H9 (cell line): ENCODE measurements at regions not wholly inside any gene's neighbourhood (a gene's known extent, or its start where the extent isn't known, plus 50 kb on each side); places are given as distances from the start of the nearest gene placed in this dataset.

Experiments
- DNase-seq: peaks from one replicate; pipeline ENCODE4 v3.0.0-alpha.2; 2017
- H2AFZ ChIP-seq: one replicate; pipeline ENCODE4 v1.6.1; 2013; ENCODE audit warnings: mild to moderate bottlenecking, low read length, control low read depth, moderate library complexity
- H2AK5ac ChIP-seq: 2 replicates; pipeline ENCODE4 v1.6.1; 2013; ENCODE audit warnings: low read length, control low read depth, mixed read lengths; ENCODE audit not compliant: insufficient read length
- H2BK120ac ChIP-seq: one replicate; pipeline ENCODE4 v1.6.1; 2013; ENCODE audit warnings: low read depth, mild to moderate bottlenecking, low read length, control low read depth, inconsistent platforms; ENCODE audit not compliant: poor library complexity, severe bottlenecking
- H2BK12ac ChIP-seq: 2 replicates; pipeline ENCODE4 v1.6.1; 2013; ENCODE audit warnings: low read length, control low read depth, mixed read lengths, low read depth; ENCODE audit not compliant: insufficient read length
- H2BK15ac ChIP-seq: 2 replicates; pipeline ENCODE4 v1.6.1; 2013; ENCODE audit warnings: low read depth, low read length, control low read depth
- H2BK20ac ChIP-seq: one replicate; pipeline ENCODE4 v1.6.1; 2013; ENCODE audit warnings: low read depth, mild to moderate bottlenecking, low read length, control low read depth, inconsistent platforms; ENCODE audit not compliant: poor library complexity, severe bottlenecking
- H2BK5ac ChIP-seq: 2 replicates; pipeline ENCODE4 v1.6.1; 2013; ENCODE audit warnings: low read length, control low read depth, mixed read lengths; ENCODE audit not compliant: insufficient read length
- H3K14ac ChIP-seq: 2 replicates; pipeline ENCODE4 v1.6.1; 2013; ENCODE audit warnings: low read length, control low read depth; ENCODE audit not compliant: insufficient read depth
- H3K18ac ChIP-seq: 2 replicates; pipeline ENCODE4 v1.6.1; 2013; ENCODE audit warnings: low read depth, mild to moderate bottlenecking, mixed read lengths, low read length, control low read depth; ENCODE audit not compliant: insufficient read length
- H3K23ac ChIP-seq: 2 replicates; pipeline ENCODE4 v1.6.1; 2013; ENCODE audit warnings: low read length, control low read depth, mixed read lengths, low read depth; ENCODE audit not compliant: insufficient read length
- H3K23me2 ChIP-seq: 2 replicates; pipeline ENCODE4 v1.6.1; 2013; ENCODE audit warnings: low read depth, mild to moderate bottlenecking, mixed read lengths, low read length, control low read depth; ENCODE audit not compliant: insufficient read length, poor library complexity, severe bottlenecking
- H3K27ac ChIP-seq: 2 replicates; pipeline ENCODE4 v1.5.1; 2013; ENCODE audit warnings: low read length, control low read depth, mixed read lengths, low read depth; ENCODE audit not compliant: insufficient read length
- H3K27me3 ChIP-seq: 2 replicates; pipeline ENCODE4 v1.6.1; 2013; ENCODE audit warnings: low read length, control low read depth, inconsistent platforms; ENCODE audit not compliant: insufficient read depth
- H3K4ac ChIP-seq: 2 replicates; pipeline ENCODE4 v1.6.1; 2013; ENCODE audit warnings: low read depth, mild to moderate bottlenecking, control low read depth, inconsistent platforms, low read length, moderate library complexity
- H3K4me1 ChIP-seq: 2 replicates; pipeline ENCODE4 v1.6.1; 2013; ENCODE audit warnings: low read length, control low read depth, inconsistent platforms; ENCODE audit not compliant: insufficient read depth
- H3K4me2 ChIP-seq: 2 replicates; pipeline ENCODE4 v1.6.1; 2013; ENCODE audit warnings: low read length, control low read depth, mixed read lengths; ENCODE audit not compliant: insufficient read length, insufficient read depth
- H3K56ac ChIP-seq: 2 replicates; pipeline ENCODE4 v1.6.1; 2013; ENCODE audit warnings: low read depth, mild to moderate bottlenecking, mixed read lengths, low read length, control low read depth; ENCODE audit not compliant: insufficient read length
- H3K79me1 ChIP-seq: 2 replicates; pipeline ENCODE4 v1.6.1; 2013; ENCODE audit warnings: low read depth, mild to moderate bottlenecking, moderate library complexity, low read length, control low read depth, inconsistent platforms; ENCODE audit not compliant: insufficient read depth, poor library complexity, severe bottlenecking
- H3K79me2 ChIP-seq: 2 replicates; pipeline ENCODE4 v1.6.1; 2013; ENCODE audit warnings: low read length, control low read depth, inconsistent platforms; ENCODE audit not compliant: insufficient read depth
- H3K9ac ChIP-seq: 2 replicates; pipeline ENCODE4 v1.6.1; 2013; ENCODE audit warnings: low read length, control low read depth, mixed read lengths; ENCODE audit not compliant: insufficient read length; ENCODE audit errors: extremely low read depth
- H3K9me3 ChIP-seq: one replicate; pipeline ENCODE4 v1.6.1; 2013; ENCODE audit warnings: low read depth, low read length, inconsistent platforms; ENCODE audit not compliant: control insufficient read depth
- H3T11ph ChIP-seq: one replicate; pipeline ENCODE4 v1.6.1; 2013; ENCODE audit warnings: mild to moderate bottlenecking, low read length, control low read depth, inconsistent platforms
- H4K20me1 ChIP-seq: one replicate; pipeline ENCODE4 v1.6.1; 2013; ENCODE audit not compliant: control insufficient read depth, insufficient read length, insufficient read depth
- H4K5ac ChIP-seq: 2 replicates; pipeline ENCODE4 v1.6.1; 2013; ENCODE audit warnings: low read depth, mild to moderate bottlenecking, mixed read lengths, low read length, control low read depth; ENCODE audit not compliant: insufficient read length
- H4K8ac ChIP-seq: replicated peaks from 2 replicates; pipeline ENCODE4 v1.6.1; 2013; ENCODE audit warnings: low read length, control low read depth, mixed read lengths, low read depth; ENCODE audit not compliant: insufficient read length
- H4K91ac ChIP-seq: 2 replicates; pipeline ENCODE4 v1.6.1; 2013; ENCODE audit warnings: low read depth, mild to moderate bottlenecking, moderate library complexity, mixed read lengths, low read length, control low read depth; ENCODE audit not compliant: insufficient read length
- H3K27ac Mint-ChIP-seq, 3 experiments: 2 replicates in 2 of 3; 3 replicates in 1 of 3; pipeline ENCODE4 v1.8.0; 2020 to 2021; ENCODE audit warnings: mixed read lengths in 3 of 3, mild to moderate bottlenecking in 1 of 3, moderate library complexity in 1 of 3
- H3K27me3 Mint-ChIP-seq: 2 replicates; pipeline ENCODE4 v1.8.0; 2021; ENCODE audit warnings: low read depth, mild to moderate bottlenecking, moderate library complexity, mixed read lengths
- H3K36me3 Mint-ChIP-seq, 3 experiments: 2 replicates in 2 of 3; 3 replicates in 1 of 3; pipeline ENCODE4 v1.8.0; 2020 to 2021; ENCODE audit warnings: low read depth in 3 of 3, mixed read lengths in 3 of 3; ENCODE audit not compliant: insufficient read depth in 1 of 3
- H3K4me1 Mint-ChIP-seq, 2 experiments: 2 replicates each; pipeline ENCODE4 v1.8.0; 2020; ENCODE audit warnings: mixed read lengths in 2 of 2
- H3K4me3 Mint-ChIP-seq, 2 experiments: 2 replicates in 1 of 2; 3 replicates in 1 of 2; pipeline ENCODE4 v1.8.0; 2020 to 2021; ENCODE audit warnings: mild to moderate bottlenecking in 2 of 2, mixed read lengths in 2 of 2, moderate library complexity in 1 of 2
- H3K9me3 Mint-ChIP-seq, 2 experiments: 2 replicates in 1 of 2; 3 replicates in 1 of 2; pipeline ENCODE4 v1.8.0; 2020; ENCODE audit warnings: mild to moderate bottlenecking in 2 of 2, mixed read lengths in 2 of 2, moderate library complexity in 1 of 2
- WGBS: extraction: QIAGEN DNeasy Blood & Tissue Kit; methylation state at CpG from one replicate; pipeline ENCODE4 v1.1.7; 2013; ENCODE audit warnings: missing lambda C conversion rate, low lambda C conversion rate, mixed read lengths; ENCODE audit not compliant: insufficient read length; ENCODE audit errors: extremely low coverage; 5-methylcytosine and 5-hydroxymethylcytosine counted together
- TF ChIP-seq, protein P1 (sequence below): fragments of 200-600 bp; sonication (generic); conservative IDR thresholded peaks from 3 replicates; pipeline ENCODE4 v1.8.0; 2021; ENCODE audit warnings: antibody characterized with exemption, mild to moderate bottlenecking

DNA sequence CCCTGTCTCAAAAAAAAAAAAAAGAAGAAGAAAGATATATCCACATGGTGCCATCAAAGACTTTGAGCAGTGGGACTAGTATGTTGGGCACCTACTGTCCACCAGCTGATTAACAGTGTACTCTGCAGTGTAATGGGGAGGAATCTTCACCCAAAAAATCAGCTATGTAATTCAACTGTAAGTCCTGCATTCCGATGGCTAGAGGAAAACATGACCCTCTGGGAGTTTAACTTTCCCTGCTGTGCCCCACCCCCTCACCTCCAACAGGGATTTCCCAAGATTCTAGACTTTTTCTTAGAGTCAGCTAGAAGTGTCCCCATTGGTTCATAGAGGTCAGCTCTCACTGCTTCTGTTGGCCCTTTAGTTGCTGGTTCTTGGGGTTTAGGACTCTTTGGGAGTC lies 221.2 kb upstream of the CLINT1 start:
- no peaks in the 10 kb centered on the region for H4K20me1 ChIP-seq
- no peak overlapping the region for H2BK15ac ChIP-seq
- no peak overlapping the region for H3T11ph ChIP-seq
- no peak overlapping the region for H2AK5ac ChIP-seq
- H2BK20ac ChIP-seq = no peak overlapping the region
- no peaks in the 10 kb centered on the region for H3K79me1 ChIP-seq
- H3K27me3 ChIP-seq = no peaks in the 10 kb centered on the region
- H3K56ac ChIP-seq = no peak overlapping the region
- no peak overlapping the region for H3K27ac Mint-ChIP-seq
- H3K23ac ChIP-seq = no peak overlapping the region
- H2BK120ac ChIP-seq = no peak overlapping the region
- no peak overlapping the region for H4K8ac ChIP-seq
- no peak overlapping the region for H3K4me2 ChIP-seq
- no peak overlapping the region for H3K14ac ChIP-seq
- no peak overlapping the region for H3K4me3 Mint-ChIP-seq
- H3K4ac ChIP-seq = no peak overlapping the region
- H3K27me3 Mint-ChIP-seq = peaks cover 6% of the 10 kb centered on the region; the same call in 1 of the 2 replicates
- H3K23me2 ChIP-seq = no peaks in the 10 kb centered on the region
- peaks cover 15 to 26% of the 10 kb centered on the region in 2 experiments for H3K4me1 Mint-ChIP-seq
- no peaks in the 10 kb centered on the region for H3K9me3 Mint-ChIP-seq
- H3K4me1 ChIP-seq = peaks cover 5% of the 10 kb centered on the region; the same call in 1 of the 2 replicates
- no peaks in the 10 kb centered on the region for H3K36me3 Mint-ChIP-seq
- no peaks in the 10 kb centered on the region for H3K9me3 ChIP-seq
- H2BK5ac ChIP-seq = no peak overlapping the region
- H3K9ac ChIP-seq = no peak overlapping the region
- no peaks in the 10 kb centered on the region for H3K79me2 ChIP-seq
- no peak overlapping the region for H3K27ac ChIP-seq
- H4K91ac ChIP-seq = no peak overlapping the region
- no peak overlapping the region for H2AFZ ChIP-seq
- no peak overlapping the region for H2BK12ac ChIP-seq
- TF ChIP-seq, protein P1, sequence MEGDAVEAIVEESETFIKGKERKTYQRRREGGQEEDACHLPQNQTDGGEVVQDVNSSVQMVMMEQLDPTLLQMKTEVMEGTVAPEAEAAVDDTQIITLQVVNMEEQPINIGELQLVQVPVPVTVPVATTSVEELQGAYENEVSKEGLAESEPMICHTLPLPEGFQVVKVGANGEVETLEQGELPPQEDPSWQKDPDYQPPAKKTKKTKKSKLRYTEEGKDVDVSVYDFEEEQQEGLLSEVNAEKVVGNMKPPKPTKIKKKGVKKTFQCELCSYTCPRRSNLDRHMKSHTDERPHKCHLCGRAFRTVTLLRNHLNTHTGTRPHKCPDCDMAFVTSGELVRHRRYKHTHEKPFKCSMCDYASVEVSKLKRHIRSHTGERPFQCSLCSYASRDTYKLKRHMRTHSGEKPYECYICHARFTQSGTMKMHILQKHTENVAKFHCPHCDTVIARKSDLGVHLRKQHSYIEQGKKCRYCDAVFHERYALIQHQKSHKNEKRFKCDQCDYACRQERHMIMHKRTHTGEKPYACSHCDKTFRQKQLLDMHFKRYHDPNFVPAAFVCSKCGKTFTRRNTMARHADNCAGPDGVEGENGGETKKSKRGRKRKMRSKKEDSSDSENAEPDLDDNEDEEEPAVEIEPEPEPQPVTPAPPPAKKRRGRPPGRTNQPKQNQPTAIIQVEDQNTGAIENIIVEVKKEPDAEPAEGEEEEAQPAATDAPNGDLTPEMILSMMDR = no peak
- DNase-seq = no peak
- WGBS = no CpG with 5 or more reads among the region's 1 CpG
- no peak overlapping the region for H4K5ac ChIP-seq
- H3K18ac ChIP-seq = no peak overlapping the region
